Adipose tissue (tissue), 3 donors: ENCODE measurements at regions not wholly inside any gene's neighbourhood (a gene's known extent, or its start where the extent isn't known, plus 50 kb on each side); places are given as distances from the start of the nearest gene placed in this dataset.

Experiments used
- H3K27ac ChIP-seq: one replicate; pipeline ENCODE4 v1.5.1; 2013; ENCODE audit warnings: low read depth, low read length
- WGBS, 3 donors: extraction: QIAGEN DNeasy Blood & Tissue Kit; methylation state at CpG; one replicate each; pipeline ENCODE4 v1.1.7; 2013; 5-methylcytosine and 5-hydroxymethylcytosine counted together
- donor health status: healthy with polysubstance abuse.
- donor health status: Bipolar disorder and iron deficiency.
- donor health status: healthy.

DNA sequence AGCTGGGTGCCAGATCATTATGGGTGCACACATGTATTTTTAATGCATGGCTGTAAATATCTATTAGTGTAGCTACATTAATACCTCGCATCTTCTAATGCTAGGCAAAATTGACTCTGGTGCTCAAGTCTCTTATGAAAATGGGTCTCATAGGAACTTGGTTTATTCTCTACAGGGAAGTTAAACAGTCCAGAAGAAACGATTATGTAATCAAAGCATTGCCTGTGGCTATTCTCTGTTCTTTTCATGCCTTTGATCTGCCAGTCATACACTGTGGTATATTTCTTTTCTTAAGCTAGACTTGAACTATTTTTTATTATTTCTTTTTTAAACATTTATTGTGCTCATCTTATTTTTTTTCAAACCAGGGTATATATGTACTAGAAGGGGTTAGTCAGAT lies 1015.0 kb downstream of the SLITRK1 start:
- no peak overlapping the region for H3K27ac ChIP-seq
- 53 to 60% (median 53%) methylated on average over 2 of the region's 2 CpGs for WGBS, 3 donors

DNA sequence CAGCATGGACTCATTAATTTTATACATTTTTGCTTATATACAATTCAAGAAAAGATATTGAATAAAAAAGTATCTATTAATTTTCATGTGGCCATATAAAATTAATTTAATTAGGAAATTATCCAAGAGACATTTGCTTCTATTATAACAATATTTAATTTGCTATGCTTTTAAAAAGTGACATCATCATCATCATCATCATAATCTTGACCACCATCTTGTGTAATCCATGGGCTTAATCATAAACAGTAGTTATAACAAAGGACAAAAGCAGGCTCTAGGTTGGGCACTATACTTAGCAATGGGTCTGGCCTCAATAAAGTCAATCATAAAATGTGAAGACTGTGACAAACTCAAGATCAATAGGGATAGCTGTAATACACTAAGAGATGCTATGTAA lies 1031.6 kb downstream of the SLITRK1 start:
- H3K27ac ChIP-seq, result no peak overlapping the region

DNA sequence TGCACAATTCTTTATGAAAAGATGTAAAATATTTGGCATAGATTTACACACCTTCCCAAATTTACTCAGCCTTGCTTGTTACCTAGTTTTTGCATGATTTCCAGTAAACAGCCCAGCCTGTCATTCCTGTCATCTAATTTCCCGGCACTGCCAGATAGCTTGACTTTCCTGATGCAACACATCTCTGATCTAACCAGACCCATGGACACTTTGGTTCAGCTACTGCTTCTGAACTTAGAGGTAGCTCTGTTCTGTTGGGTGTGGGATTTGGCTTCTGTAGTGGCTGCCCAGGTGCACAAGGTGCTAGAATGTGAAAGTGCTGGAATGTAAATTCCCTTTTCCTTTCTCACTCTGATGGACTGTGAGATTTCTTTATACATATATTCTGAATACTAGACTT lies 1033.5 kb downstream of the SLITRK1 start:
- WGBS, 3 donors, result 77 to 91% (median 91%) methylated on average over 1 of the region's 1 CpG
- H3K27ac ChIP-seq, result no peak overlapping the region

DNA sequence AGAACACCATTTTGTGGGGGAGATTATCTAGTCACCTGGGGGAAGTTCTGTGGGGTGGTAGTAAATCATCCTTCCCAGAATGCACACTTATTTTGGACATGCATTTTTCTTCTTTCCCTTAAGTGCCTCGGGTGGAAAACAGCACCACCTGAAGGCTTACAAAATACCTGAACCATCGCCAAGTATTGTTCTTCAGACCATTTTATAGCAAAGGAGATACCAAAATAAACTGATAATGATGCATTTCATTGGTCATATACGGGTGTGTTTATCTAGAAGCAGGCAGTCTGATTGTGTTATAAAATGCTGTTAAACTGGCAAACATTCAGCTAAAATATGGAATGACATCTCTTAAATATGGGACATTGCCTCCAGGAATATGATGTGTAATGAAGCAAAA lies 1034.7 kb downstream of the SLITRK1 start:
- no peak overlapping the region for H3K27ac ChIP-seq
- WGBS, 3 donors, result 49 to 64% (median 57%) methylated on average over 3 of the region's 3 CpGs

DNA sequence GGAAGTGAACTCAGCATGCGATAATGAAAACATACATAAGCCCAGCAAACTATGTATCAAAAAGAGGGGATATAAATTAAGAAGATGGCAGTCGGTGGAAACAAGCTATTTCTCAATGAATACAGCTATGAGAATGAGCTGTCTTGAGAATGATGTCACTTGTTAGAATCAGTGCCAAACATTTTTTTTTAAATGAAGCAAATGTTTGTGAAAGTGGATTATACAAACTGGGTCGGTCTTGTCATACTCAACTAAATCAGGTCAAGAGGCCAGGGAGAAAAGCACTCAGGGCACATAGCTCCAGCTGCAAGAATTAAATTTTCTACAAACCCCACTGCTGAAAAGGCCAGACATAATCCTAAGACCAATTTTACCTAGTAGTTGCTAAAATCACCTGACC lies 1048.4 kb downstream of the SLITRK1 start:
- 65% methylated on average over 3 of the region's 3 CpGs for WGBS, 3 donors

DNA sequence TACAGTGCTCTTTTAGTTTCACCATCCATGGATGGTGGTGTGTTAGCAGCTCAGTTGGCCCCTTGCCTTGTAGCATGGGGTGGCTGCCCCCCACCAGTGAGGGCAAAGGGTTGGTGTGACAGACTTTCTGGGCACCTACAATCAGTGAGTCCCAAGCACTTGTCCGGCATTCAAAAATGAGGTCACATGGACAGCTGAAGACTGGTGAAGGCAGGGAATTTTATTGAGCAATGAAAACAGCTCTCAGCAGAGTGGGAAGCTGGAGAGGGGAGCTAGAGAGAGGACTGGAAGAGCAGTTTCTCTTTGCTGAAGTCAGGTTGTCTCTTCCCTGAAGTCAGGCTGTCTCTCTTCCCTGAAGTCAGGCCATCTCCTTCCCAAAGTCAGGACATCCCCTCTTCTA lies 1053.2 kb downstream of the SLITRK1 start:
- H3K27ac ChIP-seq, result no peak overlapping the region
- WGBS, 3 donors, result 89 to 100% (median 93%) methylated on average over 1 of the region's 1 CpG

More for the DNA sequence above, 1048.4 kb downstream of the SLITRK1 start:
- no peak overlapping the region for H3K27ac ChIP-seq

DNA sequence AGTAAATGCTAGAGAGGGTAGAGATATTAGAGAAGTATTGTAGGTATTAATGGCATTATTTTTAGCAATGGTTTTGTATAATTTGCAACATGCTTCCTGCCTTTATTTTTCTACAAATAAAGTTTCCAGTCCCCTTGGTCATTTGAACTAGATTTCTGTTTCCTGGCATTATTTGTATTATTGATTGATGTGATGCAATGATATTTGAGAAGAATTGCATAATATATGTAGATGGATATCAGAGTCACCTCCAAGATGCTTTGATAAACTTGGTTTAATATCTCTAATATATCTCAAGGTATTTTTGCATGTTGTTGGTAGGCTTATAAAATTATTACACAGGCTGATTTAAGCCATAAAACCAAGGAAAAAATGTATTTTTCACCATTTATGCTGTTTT lies 1054.5 kb downstream of the SLITRK1 start:
- no peak overlapping the region for H3K27ac ChIP-seq

DNA sequence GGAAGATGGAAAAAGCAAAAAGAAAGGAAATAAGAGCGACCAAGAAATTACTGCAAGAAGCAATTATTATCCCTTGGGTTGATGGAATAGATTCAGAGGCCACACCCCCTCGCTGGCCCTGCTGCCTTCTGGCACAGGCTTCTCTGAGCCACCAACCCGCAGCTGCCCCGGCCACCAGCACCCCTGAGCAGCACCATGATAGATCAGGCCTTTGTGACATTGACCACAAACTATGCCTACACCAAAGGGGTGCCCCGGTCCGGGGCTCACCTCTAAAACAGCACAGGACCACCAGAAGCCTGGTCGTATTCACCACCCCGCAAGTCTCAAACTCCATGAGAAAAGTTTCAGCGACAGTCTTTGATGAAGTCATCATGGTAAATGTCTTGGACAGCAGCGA lies 1059.3 kb downstream of the SLITRK1 start:
- H3K27ac ChIP-seq, result no peak overlapping the region
- WGBS, 3 donors, result 87 to 91% (median 87%) methylated on average over 10 of the region's 10 CpGs

DNA sequence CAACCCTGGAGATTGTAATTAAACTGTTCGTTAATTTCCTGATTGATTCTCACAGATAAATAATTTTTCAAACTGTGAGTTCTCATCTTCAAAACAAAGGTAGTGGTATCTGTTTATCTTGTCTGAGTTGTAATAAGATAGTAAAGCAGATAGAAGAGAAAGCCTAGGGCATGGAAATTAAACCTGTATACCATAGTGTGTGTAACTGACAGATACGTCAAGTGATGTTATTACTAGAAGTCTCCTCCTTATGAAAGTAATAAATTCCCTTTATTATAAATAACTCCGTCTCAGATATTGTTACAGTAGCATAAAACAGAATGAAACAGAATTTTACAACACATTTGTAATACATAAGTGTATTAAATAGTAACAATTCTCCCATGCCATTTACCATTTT lies 1065.1 kb downstream of the SLITRK1 start:
- WGBS, 3 donors, result 70 to 83% (median 76%) methylated on average over 3 of the region's 3 CpGs
- no peak overlapping the region for H3K27ac ChIP-seq

DNA sequence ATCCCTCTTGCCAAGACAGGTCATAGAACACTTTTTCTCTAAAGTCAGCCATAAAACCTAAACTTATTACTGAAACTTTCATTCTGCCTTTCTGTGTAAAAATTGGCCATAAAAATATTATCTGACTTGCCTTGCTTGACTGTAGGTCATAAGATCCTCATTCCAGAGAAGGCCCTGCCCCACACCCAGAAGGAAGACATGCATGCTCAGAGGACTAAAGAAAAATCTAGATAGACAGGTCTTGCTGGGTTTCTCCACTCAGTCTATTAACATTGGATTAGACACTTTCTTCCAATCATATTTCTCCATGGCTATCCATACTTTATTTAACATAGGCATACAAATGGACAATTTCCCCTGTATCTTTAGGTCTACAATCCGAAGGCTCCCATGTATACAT lies 1066.5 kb downstream of the SLITRK1 start:
- 63 to 69% (median 67%) methylated on average over 1 of the region's 1 CpG for WGBS, 3 donors
- no peak overlapping the region for H3K27ac ChIP-seq

DNA sequence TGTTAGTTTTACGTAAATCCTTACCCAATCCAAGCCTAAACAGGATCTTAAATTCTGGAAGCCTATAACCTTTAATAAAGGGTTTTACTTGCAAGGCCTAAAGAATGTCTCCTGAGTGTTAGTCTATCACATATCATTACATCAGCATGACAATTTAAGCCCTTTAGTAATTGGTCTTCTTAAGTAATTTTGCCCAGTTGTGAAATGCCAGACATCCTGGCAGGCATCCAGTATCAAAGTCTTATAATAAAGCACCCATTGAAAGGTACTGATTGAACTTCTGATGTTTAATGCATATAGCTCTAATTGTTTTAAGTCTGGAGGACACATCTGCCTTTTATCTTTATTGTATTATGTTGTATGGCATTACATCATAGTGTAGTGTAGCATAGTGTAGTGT lies 1078.9 kb downstream of the SLITRK1 start:
- no peak overlapping the region for H3K27ac ChIP-seq
- 79 to 98% (median 94%) methylated on average over 1 of the region's 1 CpG for WGBS, 3 donors

DNA sequence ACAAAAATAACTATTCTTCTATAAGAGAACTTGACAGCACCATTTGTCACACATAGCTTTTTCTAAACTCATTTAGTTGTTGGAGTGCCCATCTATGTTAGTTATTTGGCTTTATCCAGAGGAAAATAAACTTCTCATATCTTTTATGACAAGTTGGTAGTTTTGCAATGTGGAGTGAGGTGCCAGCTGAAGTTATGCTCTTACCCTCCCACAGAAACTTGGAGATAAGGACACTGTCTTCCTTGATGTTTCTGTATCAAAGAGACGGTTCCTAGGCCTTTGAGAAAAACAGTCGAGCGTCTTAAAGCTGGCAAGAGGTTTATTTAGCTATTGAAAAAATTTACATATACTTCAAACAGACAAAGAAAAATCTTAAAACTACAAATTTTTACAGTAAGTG lies 1079.7 kb downstream of the SLITRK1 start:
- H3K27ac ChIP-seq, result no peak overlapping the region
- WGBS, 3 donors, result 70 to 82% (median 77%) methylated on average over 3 of the region's 3 CpGs

DNA sequence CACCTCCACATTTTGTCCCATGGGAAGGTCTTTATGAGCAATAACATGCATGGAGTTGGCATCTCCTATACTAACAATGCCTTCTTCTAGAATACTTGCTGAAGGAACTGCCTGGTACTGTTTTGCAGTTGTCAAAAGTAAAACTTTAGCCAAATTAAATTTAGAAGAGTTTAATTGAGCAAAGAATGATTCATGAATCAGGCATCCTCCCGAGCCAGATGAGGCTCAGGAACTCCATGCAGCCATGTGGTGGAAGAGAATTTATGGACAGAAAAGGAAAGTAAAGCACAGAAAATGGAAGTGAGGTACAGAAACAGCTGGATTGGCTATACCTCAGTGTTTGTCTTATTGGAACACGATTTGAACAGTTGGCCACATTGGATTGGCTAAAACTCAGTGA lies 1081.9 kb downstream of the SLITRK1 start:
- H3K27ac ChIP-seq, result no peak overlapping the region
- WGBS, 3 donors, result 64 to 66% (median 66%) methylated on average over 2 of the region's 2 CpGs

DNA sequence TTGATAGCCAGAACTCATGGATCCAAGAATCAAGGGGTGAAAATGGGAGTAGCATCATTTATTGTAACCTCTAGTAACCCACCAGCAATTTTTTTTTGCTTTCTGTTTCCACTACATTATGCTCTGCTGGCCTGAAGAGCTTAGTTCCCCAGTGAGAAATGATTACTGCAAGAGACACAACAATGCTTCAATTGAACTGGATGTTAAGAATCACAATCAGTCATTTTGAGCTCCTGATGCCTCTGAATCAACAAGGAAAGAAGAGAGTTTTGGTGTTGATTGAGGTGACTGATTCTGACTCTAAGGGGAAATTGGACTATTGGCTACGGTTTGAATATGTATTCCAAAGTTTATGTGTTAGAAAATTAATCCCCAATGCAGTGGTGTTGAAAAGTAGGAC lies 1084.4 kb downstream of the SLITRK1 start:
- no peak overlapping the region for H3K27ac ChIP-seq
- 47 to 69% (median 58%) methylated on average over 1 of the region's 1 CpG for WGBS, 3 donors

DNA sequence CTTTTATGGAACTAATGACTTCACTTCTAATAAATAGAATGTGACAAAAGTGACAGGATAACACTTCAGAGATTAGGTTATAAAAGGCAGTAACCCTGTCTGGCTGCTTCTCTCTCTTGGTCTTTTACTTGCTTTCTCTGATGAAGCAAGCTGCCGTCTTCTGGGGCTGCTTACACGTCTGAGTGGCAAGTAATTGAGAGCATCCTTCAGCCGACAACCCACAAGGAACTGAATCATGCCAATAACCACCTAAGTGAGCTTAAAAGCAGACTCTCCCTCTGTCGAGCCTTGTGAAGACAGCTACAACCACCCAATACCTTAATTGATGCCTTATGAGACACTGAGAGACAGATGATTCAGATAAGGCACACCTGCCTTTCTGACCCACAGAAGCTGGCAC lies 1091.2 kb downstream of the SLITRK1 start:
- no peak overlapping the region for H3K27ac ChIP-seq
- WGBS, 3 donors, result 44 to 63% (median 45%) methylated on average over 4 of the region's 4 CpGs

DNA sequence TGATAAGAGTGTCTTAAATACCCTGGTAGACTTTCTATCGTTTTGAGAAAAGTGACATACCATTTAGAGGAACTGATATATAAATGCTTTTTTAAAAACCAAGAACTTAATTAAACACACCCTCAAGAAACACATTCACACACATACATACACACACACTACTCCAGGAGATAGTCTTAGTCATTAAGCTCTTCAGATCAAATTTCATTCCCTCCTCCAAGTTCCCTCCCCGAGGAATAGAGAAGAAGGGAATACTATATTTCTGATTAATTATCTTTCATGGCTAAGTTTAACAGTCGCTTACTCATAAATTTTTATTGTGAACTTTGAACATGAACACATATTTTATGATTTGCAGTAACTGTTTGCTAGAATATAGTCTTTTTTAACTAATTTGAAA lies 1109.5 kb downstream of the SLITRK1 start:
- H3K27ac ChIP-seq, result no peak overlapping the region
- WGBS, 3 donors, result 39 to 59% (median 46%) methylated on average over 3 of the region's 3 CpGs

DNA sequence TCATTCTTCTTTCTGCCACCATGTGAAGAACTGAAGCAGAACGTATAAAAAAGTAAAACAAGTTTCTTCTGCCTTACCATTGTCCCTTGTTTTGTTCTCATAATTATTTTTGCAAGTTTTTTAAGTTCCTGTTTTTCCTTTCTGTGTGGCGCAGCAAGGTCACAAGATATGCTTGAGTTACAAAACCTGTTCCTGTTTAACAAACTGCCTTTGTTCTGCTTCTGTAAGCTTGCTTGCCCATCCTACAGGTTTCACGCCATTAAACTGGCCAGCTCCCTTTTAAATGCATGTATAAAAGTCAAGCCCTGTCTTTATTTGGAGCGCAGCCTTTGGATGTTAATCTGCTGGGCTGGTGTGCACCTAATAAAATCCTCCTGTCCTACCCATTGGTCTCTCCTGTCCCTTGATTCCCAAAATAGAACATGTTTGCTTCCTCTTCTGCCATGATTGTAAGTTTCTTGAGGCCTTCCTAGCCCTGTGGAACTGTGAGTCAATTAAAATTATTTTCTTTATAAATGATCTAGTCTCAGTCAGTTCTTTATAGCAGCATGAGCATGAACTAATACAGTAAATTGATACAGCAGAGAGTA lies 1115.4 kb downstream of the SLITRK1 start:
- WGBS, 3 donors, result 29 to 81% (median 74%) methylated on average over 4 of the region's 4 CpGs
- no peak overlapping the region for H3K27ac ChIP-seq

DNA sequence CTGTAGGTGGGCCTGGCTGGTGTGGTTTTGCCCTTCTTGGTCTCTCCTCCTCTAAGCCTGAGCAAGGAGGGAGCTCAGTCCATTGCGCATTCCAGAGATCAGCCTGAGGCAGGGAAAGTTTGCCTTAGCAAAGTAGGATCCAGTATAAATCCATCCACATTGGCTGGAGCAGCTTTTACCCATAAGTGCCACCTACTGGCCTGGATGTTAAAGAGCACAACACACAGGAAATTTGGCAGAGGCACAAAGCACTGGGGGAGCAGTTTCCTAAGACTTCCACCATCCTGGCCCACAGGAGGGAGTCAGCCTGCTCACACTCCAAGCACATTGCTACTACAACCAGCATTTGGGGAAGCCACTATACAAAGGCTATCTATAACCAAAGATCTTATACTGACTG lies 1124.2 kb downstream of the SLITRK1 start:
- WGBS, 3 donors, result 96 to 100% (median 100%) methylated on average over 1 of the region's 1 CpG

DNA sequence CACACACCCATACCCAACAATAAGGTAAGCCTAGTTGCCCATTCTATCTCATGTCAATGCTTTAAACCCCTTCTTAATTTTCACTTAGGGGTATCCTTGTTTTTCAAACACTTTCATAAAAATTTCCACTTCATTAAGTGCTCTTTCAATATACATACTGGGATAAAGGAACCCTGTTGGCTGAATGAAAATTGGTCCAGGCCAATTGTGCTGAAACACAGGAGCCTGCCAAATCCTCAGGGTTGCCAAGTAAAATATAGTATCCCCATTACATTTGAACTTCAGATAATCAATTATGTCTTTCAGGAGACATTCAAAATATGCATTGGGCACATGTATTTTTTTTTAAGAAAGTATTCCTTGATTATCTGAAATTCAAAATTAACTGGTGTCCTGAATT lies 1131.1 kb downstream of the SLITRK1 start:
- no peak overlapping the region for H3K27ac ChIP-seq

More for the DNA sequence above, 1124.2 kb downstream of the SLITRK1 start:
- H3K27ac ChIP-seq, result no peak overlapping the region

DNA sequence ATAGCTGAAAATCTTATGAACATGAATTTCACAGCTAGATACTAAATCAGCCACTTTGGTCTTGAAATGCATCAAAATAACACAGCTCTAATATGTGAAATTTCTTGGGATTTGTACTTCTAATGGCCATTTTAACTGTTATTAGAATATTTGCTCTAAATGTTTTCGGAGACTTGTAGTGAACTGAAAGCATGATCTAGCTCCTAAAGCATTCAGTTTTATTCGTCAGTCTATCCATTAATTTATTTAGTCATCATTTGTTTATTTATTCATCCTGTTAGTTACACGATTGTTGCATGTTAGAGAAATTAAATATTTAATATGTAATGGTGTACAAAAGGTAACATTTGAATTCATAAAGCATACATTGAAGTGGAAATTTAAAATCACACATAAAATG lies 1132.7 kb downstream of the SLITRK1 start:
- H3K27ac ChIP-seq, result no peak overlapping the region
- WGBS, 3 donors, result 74 to 84% (median 82%) methylated on average over 3 of the region's 3 CpGs

DNA sequence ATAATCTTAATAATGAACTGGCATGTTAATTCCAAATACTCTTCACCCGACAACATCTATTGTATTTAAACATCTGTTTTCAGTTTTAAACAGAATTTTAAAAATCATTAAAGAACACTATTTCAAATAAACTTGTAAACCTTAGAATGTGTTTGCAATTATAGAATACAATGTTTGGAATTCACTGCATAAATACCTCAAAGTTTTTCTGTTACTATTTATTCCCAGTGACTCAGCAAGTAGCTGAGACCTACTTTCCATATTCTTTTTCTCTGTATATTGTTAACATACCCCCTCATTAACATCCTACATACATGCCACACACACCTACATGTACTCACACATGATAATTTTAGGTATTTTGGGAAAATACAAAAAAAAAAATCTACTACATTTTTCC lies 1134.3 kb downstream of the SLITRK1 start:
- H3K27ac ChIP-seq, result no peak overlapping the region
- WGBS, 3 donors, result 58 to 66% (median 66%) methylated on average over 1 of the region's 1 CpG
